Caco-2 (cell line): ENCODE measurements at regions not wholly inside any gene's neighbourhood (a gene's known extent, or its start where the extent isn't known, plus 50 kb on each side); places are given as distances from the start of the nearest gene placed in this dataset.

Experiments
- BruUV-seq: library from RNA; stranded (reverse); fragments of 400-500 nt; replicated peaks from 2 replicates; lab custom pipeline; 2021; lab: Mats Ljungman, UMichigan
- CTCF ChIA-PET: fragments of 300-600 bp; sonication (Branson Sonifier 250); formaldehyde crosslinking; loops from one replicate; lab custom pipeline; 2022; ENCODE audit warnings: antibody characterized with exemption; lab: Charles Lee
- POLR2A ChIA-PET: fragments of 300-600 bp; sonication (Branson Sonifier 250); formaldehyde crosslinking; loops from one replicate; lab custom pipeline; 2022; ENCODE audit warnings: antibody characterized with exemption; lab: Charles Lee
- DNase-seq, 2 experiments: peaks; one replicate each; pipeline versions ENCODE4 v3.0.0 to v3.0.0-alpha.2; 2020 to 2022
- H3K27me3 ChIP-seq: replicated peaks from 2 replicates; pipeline ENCODE4 v1.6.0; 2011; ENCODE audit warnings: low read length; ENCODE audit not compliant: control insufficient read depth, insufficient read depth
- H3K36me3 ChIP-seq: 2 replicates; pipeline ENCODE4 v1.5.1; 2011; ENCODE audit warnings: low read length; ENCODE audit not compliant: control insufficient read depth, insufficient read depth
- H3K4me1 ChIP-seq: fragments of 250-450 bp; sonication (Bioruptor Pico); 2 replicates; pipeline ENCODE4 v1.5.1; 2020; ENCODE audit warnings: mild to moderate bottlenecking
- H3K4me3 ChIP-seq: 2 replicates; pipeline ENCODE4 v1.5.1; 2011; ENCODE audit warnings: low read depth, mild to moderate bottlenecking, control low read depth, low read length
- H3K9me3 ChIP-seq: fragments of 250-450 bp; sonication (Bioruptor Pico); 2 replicates; pipeline ENCODE4 v1.5.1; 2020; ENCODE audit warnings: mild to moderate bottlenecking, moderate library complexity
- H3K27ac Mint-ChIP-seq: one replicate; pipeline ENCODE4 v1.8.0; 2022; ENCODE audit warnings: mixed read lengths; ENCODE audit not compliant: unreplicated experiment
- H3K27me3 Mint-ChIP-seq: one replicate; pipeline ENCODE4 v1.8.0; 2022; ENCODE audit warnings: mixed read lengths; ENCODE audit not compliant: insufficient read depth, unreplicated experiment
- H3K36me3 Mint-ChIP-seq: one replicate; pipeline ENCODE4 v1.8.0; 2022; ENCODE audit warnings: mild to moderate bottlenecking, mixed read lengths; ENCODE audit not compliant: insufficient read depth, unreplicated experiment
- H3K4me1 Mint-ChIP-seq: one replicate; pipeline ENCODE4 v1.8.0; 2022; ENCODE audit warnings: low read depth, mixed read lengths; ENCODE audit not compliant: unreplicated experiment
- H3K4me3 Mint-ChIP-seq: one replicate; pipeline ENCODE4 v1.8.0; 2022; ENCODE audit warnings: mild to moderate bottlenecking, moderate library complexity, mixed read lengths; ENCODE audit not compliant: unreplicated experiment
- H3K9me3 Mint-ChIP-seq: one replicate; pipeline ENCODE4 v1.8.0; 2022; ENCODE audit warnings: mixed read lengths; ENCODE audit not compliant: unreplicated experiment
- intact Hi-C: fragments of 100-400 bp; cut with micrococcal nuclease; formaldehyde crosslinking; loops from one replicate; pipeline ENCODE4 v1.10.0; 2022; ENCODE audit not compliant: unreplicated experiment
- TF ChIP-seq, protein P1 (sequence below), 2 experiments: fragments of 200-600 bp in 1 of 2; IDR thresholded peaks; 1 replicate in 1 of 2; 2 replicates in 1 of 2; pipeline versions ENCODE4 v1.5.1 to v1.8.0; 2011 to 2022; ENCODE audit warnings: antibody characterized with exemption in 1 of 2, control low read depth in 1 of 2, inconsistent platforms in 1 of 2, low read depth in 1 of 2, low read length in 1 of 2, mild to moderate bottlenecking in 1 of 2, moderate library complexity in 1 of 2; ENCODE audit not compliant: insufficient read depth in 1 of 2, severe bottlenecking in 1 of 2, unreplicated experiment in 1 of 2

DNA sequence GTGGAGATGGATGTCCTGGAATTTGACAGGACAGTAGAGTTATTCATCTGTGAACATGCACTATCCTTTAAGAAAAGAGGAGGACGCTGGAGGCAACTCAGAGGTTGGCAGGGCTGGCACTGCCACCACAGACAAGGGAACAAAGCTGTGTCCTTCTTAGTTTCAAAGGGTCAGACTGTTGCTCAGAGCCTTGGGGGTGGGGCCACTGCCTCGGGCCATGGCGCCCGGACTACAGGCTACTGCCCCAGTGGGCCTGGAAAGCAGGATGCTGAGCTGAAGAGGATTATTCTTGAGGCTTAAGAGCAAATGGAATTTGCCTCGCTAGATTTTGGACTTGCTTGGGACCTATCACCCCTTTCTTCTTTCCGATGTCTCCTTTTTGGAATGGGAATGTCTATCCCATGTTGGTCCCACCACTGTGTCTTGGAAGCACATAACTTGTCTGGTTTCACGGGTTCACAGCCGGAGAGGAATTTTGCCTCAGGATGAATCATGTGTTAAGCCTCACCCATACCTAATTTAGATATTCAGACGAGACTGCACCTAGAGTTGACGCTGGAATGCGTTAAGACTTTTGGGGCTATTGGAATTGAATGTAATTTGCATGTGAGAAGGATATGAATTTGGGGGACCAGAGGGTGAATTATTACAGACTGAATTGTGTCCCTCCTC lies 114.8 kb upstream of the RFLNA start:
- Histone ChIP-seq H3K27me3 (no peaks in the 10 kb centered on the region), H3K4me3 (no peak overlapping the region), H3K4me1 (peaks cover 33% of the 10 kb centered on the region), H3K36me3 (no peaks in the 10 kb centered on the region), H3K9me3 (no peaks in the 10 kb centered on the region)
- H3K36me3 Mint-ChIP-seq: no peaks in the 10 kb centered on the region
- H3K4me1 Mint-ChIP-seq: peaks cover 19% of the 10 kb centered on the region
- no peaks in the 10 kb centered on the region for H3K9me3 Mint-ChIP-seq
- CTCF ChIA-PET: no interaction called here
- POLR2A ChIA-PET: no interaction called here
- DNase-seq: no peak
- no peaks in the 10 kb centered on the region for H3K27me3 Mint-ChIP-seq
- no peak overlapping the region for H3K27ac Mint-ChIP-seq
- TF ChIP-seq, protein P1, sequence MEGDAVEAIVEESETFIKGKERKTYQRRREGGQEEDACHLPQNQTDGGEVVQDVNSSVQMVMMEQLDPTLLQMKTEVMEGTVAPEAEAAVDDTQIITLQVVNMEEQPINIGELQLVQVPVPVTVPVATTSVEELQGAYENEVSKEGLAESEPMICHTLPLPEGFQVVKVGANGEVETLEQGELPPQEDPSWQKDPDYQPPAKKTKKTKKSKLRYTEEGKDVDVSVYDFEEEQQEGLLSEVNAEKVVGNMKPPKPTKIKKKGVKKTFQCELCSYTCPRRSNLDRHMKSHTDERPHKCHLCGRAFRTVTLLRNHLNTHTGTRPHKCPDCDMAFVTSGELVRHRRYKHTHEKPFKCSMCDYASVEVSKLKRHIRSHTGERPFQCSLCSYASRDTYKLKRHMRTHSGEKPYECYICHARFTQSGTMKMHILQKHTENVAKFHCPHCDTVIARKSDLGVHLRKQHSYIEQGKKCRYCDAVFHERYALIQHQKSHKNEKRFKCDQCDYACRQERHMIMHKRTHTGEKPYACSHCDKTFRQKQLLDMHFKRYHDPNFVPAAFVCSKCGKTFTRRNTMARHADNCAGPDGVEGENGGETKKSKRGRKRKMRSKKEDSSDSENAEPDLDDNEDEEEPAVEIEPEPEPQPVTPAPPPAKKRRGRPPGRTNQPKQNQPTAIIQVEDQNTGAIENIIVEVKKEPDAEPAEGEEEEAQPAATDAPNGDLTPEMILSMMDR (IDR thresholded peaks at IDR 0.05; ENCODE audit: insufficient read depth in 1 of 2, low read depth in 1 of 2, low read length in 1 of 2, severe bottlenecking in 1 of 2, unreplicated experiment in 1 of 2): no peak
- intact Hi-C loops: no loop called here
- no TSS peak for BruUV-seq
- no peak overlapping the region for H3K4me3 Mint-ChIP-seq

DNA sequence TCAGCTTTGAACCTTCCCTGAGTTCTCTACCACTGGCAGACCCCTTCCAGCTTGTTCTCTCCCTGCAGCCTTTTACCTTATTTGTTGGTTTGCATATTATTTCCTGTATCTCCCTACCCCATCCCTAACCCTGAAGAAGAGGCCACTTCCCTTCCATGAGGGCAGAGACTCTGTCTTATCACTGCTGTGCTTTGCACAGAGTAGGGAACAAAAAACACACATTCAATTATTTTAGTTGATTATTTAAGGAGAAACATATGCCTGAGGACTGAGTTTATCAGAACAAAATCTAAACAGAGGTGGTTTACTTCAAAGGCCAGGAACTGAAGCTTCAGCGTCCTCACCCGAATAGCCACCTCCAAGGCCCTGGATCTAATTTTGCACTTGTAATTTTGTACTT lies 111.7 kb upstream of the RFLNA start:
- DNase-seq: no peak
- peaks cover 40% of the 10 kb centered on the region for H3K4me1 ChIP-seq
- no peaks in the 10 kb centered on the region for H3K9me3 Mint-ChIP-seq
- H3K4me3 Mint-ChIP-seq: no peak overlapping the region
- peak overlapping the region; percentile 2 for H3K27ac Mint-ChIP-seq
- TF ChIP-seq, protein P1 (IDR thresholded peaks at IDR 0.05; ENCODE audit: insufficient read depth in 1 of 2, low read depth in 1 of 2, low read length in 1 of 2, severe bottlenecking in 1 of 2, unreplicated experiment in 1 of 2): no peak
- intact Hi-C loops: no loop called here
- CTCF ChIA-PET: no interaction called here
- H3K9me3 ChIP-seq: no peaks in the 10 kb centered on the region
- no peaks in the 10 kb centered on the region for H3K27me3 ChIP-seq
- H3K36me3 ChIP-seq: no peaks in the 10 kb centered on the region
- peaks cover 16% of the 10 kb centered on the region for H3K4me1 Mint-ChIP-seq
- H3K27me3 Mint-ChIP-seq: no peaks in the 10 kb centered on the region
- no TSS peak for BruUV-seq
- H3K4me3 ChIP-seq: no peak overlapping the region
- H3K36me3 Mint-ChIP-seq: peaks cover 2% of the 10 kb centered on the region
- POLR2A ChIA-PET: no interaction called here

DNA sequence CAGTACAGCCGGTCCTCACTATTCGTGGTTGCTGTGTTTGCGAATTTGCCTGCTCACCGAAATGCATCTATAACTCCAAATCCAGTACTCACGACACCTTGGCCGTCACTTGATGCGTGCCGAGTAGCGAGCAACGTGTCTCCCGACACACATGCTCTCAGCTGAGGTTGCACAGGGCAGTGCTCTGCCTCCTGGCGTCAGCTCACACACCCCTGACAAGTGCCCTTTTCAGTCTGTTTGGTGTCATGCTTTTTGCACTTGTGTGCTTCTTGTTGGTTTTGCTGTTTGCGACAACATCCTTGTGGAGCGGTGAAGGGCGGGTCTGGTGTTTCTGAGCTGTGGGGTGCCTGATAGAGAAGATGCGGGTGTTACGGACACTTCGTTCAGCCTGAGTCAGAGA lies 110.4 kb upstream of the RFLNA start:
- intact Hi-C loops: no loop called here

More for the DNA sequence above, 110.4 kb upstream of the RFLNA start:
- ChIA-PET POLR2A (no interaction called here), CTCF (no interaction called here)
- no peaks in the 10 kb centered on the region for H3K27me3 ChIP-seq
- Mint-ChIP-seq H3K27ac (no peak overlapping the region), H3K9me3 (no peaks in the 10 kb centered on the region), H3K27me3 (no peaks in the 10 kb centered on the region), H3K36me3 (peaks cover 6% of the 10 kb centered on the region), H3K4me3 (no peak overlapping the region), H3K4me1 (peaks cover 28% of the 10 kb centered on the region)
- no peak overlapping the region for H3K4me3 ChIP-seq
- TF ChIP-seq, protein P1 (IDR thresholded peaks at IDR 0.05; ENCODE audit: insufficient read depth in 1 of 2, low read depth in 1 of 2, low read length in 1 of 2, severe bottlenecking in 1 of 2, unreplicated experiment in 1 of 2): no peak
- no peaks in the 10 kb centered on the region for H3K36me3 ChIP-seq
- DNase-seq: no peak
- H3K9me3 ChIP-seq: no peaks in the 10 kb centered on the region
- peaks cover 49% of the 10 kb centered on the region for H3K4me1 ChIP-seq
- no TSS peak for BruUV-seq
